ENCODE measurements at regions not wholly inside any gene's neighbourhood (a gene's known extent, or its start where the extent isn't known, plus 50 kb on each side); places are given as distances from the start of the nearest gene placed in this dataset.
"Not testable (repeated sequence)": the region's sequence is repeated elsewhere in the genome, so short reads cannot be mapped to it uniquely, and the experiment has no call there.

- Mint-ChIP-seq H3K36me3 (peaks cover 6 to 8% of the 10 kb centered on the region in 2 donors), H3K27me3 (peaks cover 9 to 20% of the 10 kb centered on the region in 2 donors), H3K27ac (no peak overlapping the region), H3K4me3 (no peak overlapping the region), H3K4me1 (no peaks in the 10 kb centered on the region), H3K9me3 (peaks cover 5 to 7% of the 10 kb centered on the region in 2 donors)
- DNase-seq (no peak), ATAC-seq (replicated peaks) (no peak)
Observed at GRCh38 chr1:109837852-109838570, 72.6 kb upstream of the CSF1 start.

- not testable (repeated sequence) for ATAC-seq (replicated peaks); H3K27ac Mint-ChIP-seq; H3K4me1 Mint-ChIP-seq; DNase-seq; H3K4me3 Mint-ChIP-seq
- Mint-ChIP-seq H3K9me3 (peaks cover 11 to 12% of the 10 kb centered on the region in 2 donors), H3K27me3 (peaks cover 7 to 15% of the 10 kb centered on the region in 2 donors), H3K36me3 (peaks cover 13 to 17% of the 10 kb centered on the region in 2 donors)
Observed at GRCh38 chr1:109835645-109836044, 71.9 kb upstream of the EPS8L3 start.

- ATAC-seq (replicated peaks) (no peak), DNase-seq (no peak)
- peaks cover 10 to 12% of the 10 kb centered on the region in 2 donors for H3K9me3 Mint-ChIP-seq
- no peak overlapping the region for H3K4me3 Mint-ChIP-seq
- H3K4me1 Mint-ChIP-seq: no peaks in the 10 kb centered on the region
- no peak overlapping the region for H3K27ac Mint-ChIP-seq
- H3K27me3 Mint-ChIP-seq: peaks cover 5 to 12% of the 10 kb centered on the region in 2 donors
- peaks cover 12 to 17% of the 10 kb centered on the region in 2 donors for H3K36me3 Mint-ChIP-seq
Observed at GRCh38 chr1:109834951-109835350, 71.2 kb upstream of the EPS8L3 start.

GRCh38 chr1:109832945-109833344 is 69.2 kb upstream of the EPS8L3 start:
- no peak overlapping the region for H3K27ac Mint-ChIP-seq
- peaks cover 5 to 17% of the 10 kb centered on the region in 2 donors for H3K27me3 Mint-ChIP-seq
- peaks cover 9 to 12% of the 10 kb centered on the region in 2 donors for H3K9me3 Mint-ChIP-seq
- peaks cover 10 to 17% of the 10 kb centered on the region in 2 donors for H3K36me3 Mint-ChIP-seq
- H3K4me1 Mint-ChIP-seq: peaks cover 3 to 7% of the 10 kb centered on the region in 2 donors
- DNase-seq (no peak), ATAC-seq (replicated peaks) (no peak)
- H3K4me3 Mint-ChIP-seq: no peak overlapping the region

- peak in 1 of 2 donors; percentile 4 for ATAC-seq (replicated peaks)
- H3K36me3 Mint-ChIP-seq: peaks cover 7 to 9% of the 10 kb centered on the region in 2 donors
- peaks cover 0 to 12% of the 10 kb centered on the region in 2 donors for H3K27me3 Mint-ChIP-seq
Observed at GRCh38 chr1:109828756-109829505, 65.2 kb upstream of the EPS8L3 start.

GRCh38 chr1:109827986-109828385 is 64.3 kb upstream of the EPS8L3 start:
- peaks cover 0 to 12% of the 10 kb centered on the region in 2 donors for H3K27me3 Mint-ChIP-seq
- no peak for ATAC-seq (replicated peaks)
- H3K4me1 Mint-ChIP-seq: peaks cover 31 to 37% of the 10 kb centered on the region in 2 donors
- H3K36me3 Mint-ChIP-seq: peaks cover 7 to 9% of the 10 kb centered on the region in 2 donors
- peaks cover 6 to 7% of the 10 kb centered on the region in 2 donors for H3K9me3 Mint-ChIP-seq
- H3K27ac Mint-ChIP-seq: peak overlapping the region; percentile 57
- H3K4me3 Mint-ChIP-seq: no peak overlapping the region
- DNase-seq: no peak

More at GRCh38 chr1:109828756-109829505, 65.2 kb upstream of the EPS8L3 start:
- H3K27ac Mint-ChIP-seq: no peak overlapping the region
- no peak for DNase-seq
- H3K9me3 Mint-ChIP-seq: peaks cover 6 to 7% of the 10 kb centered on the region in 2 donors
- peaks cover 27 to 31% of the 10 kb centered on the region in 2 donors for H3K4me1 Mint-ChIP-seq
- no peak overlapping the region for H3K4me3 Mint-ChIP-seq

GRCh38 chr1:109827466-109827865 is 63.7 kb upstream of the EPS8L3 start:
- Mint-ChIP-seq H3K9me3 (peaks cover 4% of the 10 kb centered on the region in 2 donors), H3K4me3 (no peak overlapping the region), H3K27ac (no peak overlapping the region), H3K4me1 (peaks cover 35 to 42% of the 10 kb centered on the region in 2 donors), H3K27me3 (peaks cover 0 to 12% of the 10 kb centered on the region in 2 donors), H3K36me3 (peaks cover 4 to 6% of the 10 kb centered on the region in 2 donors)
- DNase-seq: no peak
- ATAC-seq (replicated peaks): no peak

- peaks cover 0 to under 1% of the 10 kb centered on the region in 2 donors for H3K9me3 Mint-ChIP-seq
- peaks cover 0 to 12% of the 10 kb centered on the region in 2 donors for H3K27me3 Mint-ChIP-seq
- peaks cover 38 to 46% of the 10 kb centered on the region in 2 donors for H3K4me1 Mint-ChIP-seq
- H3K36me3 Mint-ChIP-seq: peaks cover 0 to 1% of the 10 kb centered on the region in 2 donors
- peak overlapping the region; percentile 62 for H3K27ac Mint-ChIP-seq
- DNase-seq: no peak
- ATAC-seq (replicated peaks): peak in 1 of 2 donors; percentile 7
- no peak overlapping the region for H3K4me3 Mint-ChIP-seq
Observed at GRCh38 chr1:109826930-109827349, 63.2 kb upstream of the EPS8L3 start.

- H3K9me3 Mint-ChIP-seq: no peaks in the 10 kb centered on the region
- ATAC-seq (replicated peaks) (peak in 1 of 2 donors; percentile 26), DNase-seq (no peak)
- peaks cover 42 to 51% of the 10 kb centered on the region in 2 donors for H3K4me1 Mint-ChIP-seq
- peak overlapping the region; percentile 57 for H3K27ac Mint-ChIP-seq
- H3K27me3 Mint-ChIP-seq: peaks cover 0 to 12% of the 10 kb centered on the region in 2 donors
- H3K36me3 Mint-ChIP-seq: no peaks in the 10 kb centered on the region
- peak overlapping the region in 1 of 2 donors; percentile 39 for H3K4me3 Mint-ChIP-seq
Observed at GRCh38 chr1:109826446-109826845, 62.7 kb upstream of the EPS8L3 start.

GRCh38 chr1:109824349-109825115 is 60.8 kb upstream of the EPS8L3 start:
- H3K27me3 Mint-ChIP-seq: peaks cover 0 to 12% of the 10 kb centered on the region in 2 donors
- H3K4me3 Mint-ChIP-seq: no peak overlapping the region
- DNase-seq (no peak), ATAC-seq (replicated peaks) (no peak)
- no peaks in the 10 kb centered on the region for H3K9me3 Mint-ChIP-seq
- no peaks in the 10 kb centered on the region for H3K36me3 Mint-ChIP-seq
- no peak overlapping the region for H3K27ac Mint-ChIP-seq
- peaks cover 55 to 68% of the 10 kb centered on the region in 2 donors for H3K4me1 Mint-ChIP-seq

GRCh38 chr1:109823543-109824348 is 60.0 kb upstream of the EPS8L3 start:
- Mint-ChIP-seq H3K27me3 (peaks cover 0 to 12% of the 10 kb centered on the region in 2 donors), H3K4me3 (no peak overlapping the region), H3K36me3 (no peaks in the 10 kb centered on the region), H3K4me1 (peaks cover 59 to 69% of the 10 kb centered on the region in 2 donors), H3K27ac (peak overlapping the region; percentile 65), H3K9me3 (no peaks in the 10 kb centered on the region)
- DNase-seq (no peak), ATAC-seq (replicated peaks) (no peak)

- peak in 1 of 2 donors; percentile 49 for ATAC-seq (replicated peaks)
- no peak overlapping the region for H3K4me3 Mint-ChIP-seq
Observed at GRCh38 chr1:109822749-109823542, 59.2 kb upstream of the EPS8L3 start.

More at GRCh38 chr1:109822749-109823542, 59.2 kb upstream of the EPS8L3 start:
- peaks cover 62 to 77% of the 10 kb centered on the region in 2 donors for H3K4me1 Mint-ChIP-seq
- DNase-seq: no peak
- peaks cover 0 to 7% of the 10 kb centered on the region in 2 donors for H3K27me3 Mint-ChIP-seq
- peak overlapping the region; percentile 65 for H3K27ac Mint-ChIP-seq
- no peaks in the 10 kb centered on the region for H3K36me3 Mint-ChIP-seq
- no peaks in the 10 kb centered on the region for H3K9me3 Mint-ChIP-seq
